ENCODE measurements at regions not wholly inside any gene's neighbourhood (a gene's known extent, or its start where the extent isn't known, plus 50 kb on each side); places are given as distances from the start of the nearest gene placed in this dataset.

DNA sequence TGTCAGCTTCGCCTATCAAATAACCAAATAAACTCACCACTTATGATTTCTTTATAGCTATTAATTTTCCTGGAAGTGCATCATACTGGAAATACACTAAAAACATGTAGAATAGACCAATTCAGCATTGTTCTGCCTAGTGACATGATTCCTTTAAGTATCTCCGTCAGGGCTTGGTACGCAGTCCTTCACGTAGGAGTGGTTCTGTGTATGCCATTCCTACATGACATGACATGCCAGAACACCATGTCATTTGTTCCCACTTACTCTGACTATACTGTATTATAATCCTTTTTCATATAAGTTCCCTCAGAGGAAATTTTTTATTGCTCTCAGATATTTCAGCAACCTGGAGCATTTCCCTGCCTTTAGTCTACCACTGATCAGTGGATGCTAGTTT, 230.7 kb upstream of the EPHA3 start:
- no peak for TF ChIP-seq EZH2 (optimal IDR thresholded peaks at IDR 0.05; ENCODE audit: low read depth, low read length)
- TF ChIP-seq CTCF (IDR thresholded peaks at IDR 0.05; ENCODE audit: low read length), result no peak
- no peak for TF ChIP-seq EZH2phosphoT487 (IDR thresholded peaks at IDR 0.05; ENCODE audit: low read length)

Data from MM.1S (cell line).